ENCODE measurements at regions not wholly inside any gene's neighbourhood (a gene's known extent, or its start where the extent isn't known, plus 50 kb on each side); places are given as distances from the start of the nearest gene placed in this dataset.

DNA sequence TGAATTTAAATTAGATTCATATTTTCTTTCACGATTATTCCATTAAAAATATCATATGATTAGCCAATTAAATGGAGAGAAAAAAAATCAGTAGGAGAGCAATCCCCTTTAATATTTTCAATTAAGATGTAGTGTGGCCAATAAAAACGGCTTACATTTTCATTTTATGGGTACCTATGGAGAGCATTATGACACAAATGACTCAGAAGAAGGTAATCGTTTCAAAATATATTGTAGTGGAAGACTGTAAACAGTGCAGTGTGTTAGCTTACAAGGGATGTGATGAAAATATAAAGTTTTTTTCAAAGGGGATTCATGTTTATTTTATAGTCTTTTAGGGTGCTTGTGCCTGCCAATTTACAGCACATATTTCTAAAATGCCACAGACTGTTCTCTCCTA is 1507.4 kb upstream of the CELF4 start:
- no peak for DNase-seq

GRCh38 chr18:39062426-39062825 is 1496.8 kb upstream of the CELF4 start:
- no peak for DNase-seq

GRCh38 chr18:39058386-39059000 is 1492.9 kb upstream of the CELF4 start:
- no peak for DNase-seq

DNA sequence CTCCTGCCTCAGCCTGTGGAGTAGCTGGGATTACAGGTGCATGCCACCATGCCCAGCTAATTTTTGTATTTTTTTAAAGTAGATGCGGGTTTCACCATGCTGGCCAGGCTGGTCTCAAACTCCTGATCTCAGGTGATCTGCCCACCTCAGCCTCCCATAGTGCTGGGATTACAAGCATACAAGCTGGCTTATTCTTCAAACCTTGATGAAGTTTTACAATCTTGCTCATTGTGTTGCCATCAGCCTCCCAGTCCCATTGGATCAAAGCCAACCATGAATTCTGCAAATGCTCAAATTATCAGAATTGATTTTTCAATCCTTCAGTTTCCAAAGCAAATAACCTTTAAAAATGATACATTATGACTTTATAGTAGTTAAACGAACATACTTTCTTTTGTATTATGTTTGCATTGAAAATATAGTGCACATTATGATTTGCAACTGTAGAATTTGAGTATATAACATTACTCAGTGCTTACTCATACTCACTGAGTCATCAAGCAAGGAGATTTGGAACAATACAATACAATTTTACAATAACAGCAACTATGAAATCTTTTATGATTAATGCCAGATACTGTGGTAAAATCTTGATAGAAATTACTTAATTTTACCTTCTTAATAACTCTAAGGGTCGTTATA is 1491.9 kb upstream of the CELF4 start:
- no peak for DNase-seq

DNA sequence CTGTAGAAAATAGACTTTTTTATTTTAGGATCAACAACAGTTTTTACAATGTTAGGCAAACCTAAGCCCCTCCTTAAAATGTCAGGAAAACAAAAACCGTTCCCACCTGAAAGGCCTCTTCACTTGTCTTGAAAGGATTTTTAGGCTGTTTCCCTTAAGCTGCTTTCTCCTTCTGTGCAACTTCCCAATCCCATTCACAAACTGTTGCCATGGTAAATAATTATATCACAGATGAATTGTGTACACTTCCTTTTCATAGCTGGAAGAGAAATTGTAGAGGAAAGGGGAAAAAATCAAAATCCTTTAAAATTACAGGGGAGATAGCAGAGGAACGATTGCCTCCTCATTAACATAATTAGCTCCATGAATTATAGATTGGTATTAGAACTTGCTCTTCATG is 1488.0 kb upstream of the CELF4 start:
- DNase-seq: no peak

DNA sequence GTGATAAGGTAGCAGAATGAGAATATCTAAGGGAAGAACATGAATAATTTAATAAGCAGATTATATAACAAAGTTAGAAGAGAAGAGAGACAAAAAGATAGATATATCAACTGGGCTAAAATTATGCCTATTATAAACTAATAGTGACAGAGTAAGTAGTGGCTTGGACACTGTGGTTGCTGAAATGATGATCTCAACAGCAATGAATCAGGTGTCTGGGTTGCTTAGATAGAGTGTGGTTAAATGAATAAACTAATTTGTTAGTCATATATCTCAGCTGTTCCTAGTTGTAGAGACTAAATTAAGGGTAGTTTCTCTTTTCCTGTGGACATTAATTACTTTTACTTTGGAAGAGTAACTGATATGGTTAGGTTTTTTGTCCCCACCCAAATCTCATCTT is 1485.4 kb upstream of the CELF4 start:
- DNase-seq: no peak

DNA sequence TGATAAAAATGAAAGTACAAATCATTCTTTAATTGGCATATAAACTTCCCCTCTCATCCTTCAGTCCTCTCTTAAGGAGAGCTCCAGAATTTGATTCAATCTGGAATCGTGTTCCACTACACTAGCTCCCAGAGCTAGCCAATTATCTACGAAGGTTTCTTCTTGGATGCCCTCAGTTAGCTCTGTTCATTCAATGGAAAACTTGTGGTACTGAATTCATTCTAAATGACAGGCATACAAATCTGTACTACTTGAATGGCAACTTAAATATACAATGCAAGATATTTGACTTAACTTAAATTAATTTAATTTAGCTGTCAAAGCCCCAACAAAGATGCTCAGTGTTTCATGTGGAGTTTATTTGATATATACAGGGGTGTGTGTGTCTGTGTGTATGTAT is 1474.2 kb upstream of the CELF4 start:
- DNase-seq: no peak

DNA sequence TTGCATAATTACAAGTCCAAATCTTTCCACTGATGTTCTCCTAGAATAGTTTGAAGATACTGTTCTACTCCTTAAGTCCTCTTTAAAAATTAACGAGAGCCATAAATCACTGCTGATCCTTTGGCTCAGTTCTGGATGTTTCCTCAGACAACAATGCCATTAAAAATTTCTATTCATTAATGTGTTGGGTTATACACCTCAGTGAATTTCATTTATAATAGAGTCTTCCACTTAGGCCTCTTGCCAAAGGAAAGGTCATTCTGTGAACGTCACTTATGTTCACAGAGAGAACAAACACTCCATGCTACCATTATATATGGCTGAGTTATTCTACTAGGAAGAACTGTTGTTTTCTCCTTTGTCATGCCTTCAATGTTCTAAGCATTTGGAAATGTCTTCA is 1472.3 kb upstream of the CELF4 start:
- DNase-seq: no peak

- no peak for DNase-seq
Observed at GRCh38 chr18:39033312-39033711, 1467.7 kb upstream of the CELF4 start.

GRCh38 chr18:39031647-39032046 is 1466.0 kb upstream of the CELF4 start:
- no peak for DNase-seq

GRCh38 chr18:39030124-39030655 is 1464.6 kb upstream of the CELF4 start:
- DNase-seq: no peak

DNA sequence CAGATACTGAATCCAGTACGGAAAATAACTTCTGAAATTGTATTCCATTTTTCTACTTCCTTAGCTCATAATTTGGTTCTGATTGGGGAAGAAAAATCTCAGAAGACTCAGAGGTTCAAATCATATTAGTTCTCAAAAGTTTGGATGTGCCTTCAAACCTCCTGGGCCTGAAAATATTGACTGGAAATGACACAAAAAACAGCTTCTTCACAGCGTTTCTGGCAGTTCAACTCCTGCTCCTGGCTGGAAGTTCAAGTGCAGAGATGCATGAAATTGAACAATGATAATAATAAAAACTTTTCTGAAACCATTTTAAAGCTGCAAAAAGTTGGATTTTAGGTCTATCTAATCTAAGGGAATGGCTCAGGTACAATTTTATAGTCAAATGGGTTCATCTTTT is 1459.9 kb upstream of the CELF4 start:
- no peak for DNase-seq

- DNase-seq: no peak
Observed at GRCh38 chr18:39019989-39020388, 1454.4 kb upstream of the CELF4 start.

DNA sequence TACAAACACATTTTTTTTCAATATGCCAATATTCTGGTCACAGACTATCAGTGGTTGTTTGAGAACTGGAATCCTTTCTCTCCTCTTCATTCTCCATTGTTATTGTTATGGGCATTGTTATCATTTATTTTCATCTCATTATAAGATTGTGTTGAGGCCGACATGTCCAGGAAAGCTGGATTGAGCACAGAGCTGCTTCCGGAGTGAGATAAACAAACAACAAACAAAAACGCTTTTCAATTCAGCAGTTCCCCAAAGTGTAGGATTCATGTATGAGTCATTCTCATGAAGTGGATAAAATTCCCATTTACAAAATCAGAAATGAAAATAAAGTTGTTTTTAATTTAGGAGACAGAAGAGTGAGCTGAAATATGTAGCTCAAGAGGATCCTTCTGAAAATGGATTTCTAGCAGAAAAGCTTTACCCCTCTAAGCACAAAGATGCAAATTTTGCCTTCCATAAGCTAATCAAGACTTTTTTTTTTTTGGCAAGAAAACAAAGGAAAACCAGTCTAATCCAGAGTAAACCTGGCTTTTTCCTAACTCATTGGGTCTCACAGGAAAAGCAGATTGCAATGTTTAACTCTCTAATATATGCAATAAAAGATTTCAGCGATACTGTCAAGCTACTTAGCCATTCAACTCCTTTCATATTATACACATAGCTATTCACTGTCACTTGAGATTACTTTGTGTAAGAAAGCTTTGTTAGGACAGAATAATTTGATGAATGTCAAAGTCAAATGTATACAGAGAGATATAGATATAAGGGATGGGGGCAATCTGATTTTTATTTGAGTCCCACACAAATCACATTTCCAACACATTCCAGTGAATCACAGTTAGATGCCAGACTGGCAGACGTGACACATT is 1441.7 kb upstream of the CELF4 start:
- DNase-seq: no peak

DNA sequence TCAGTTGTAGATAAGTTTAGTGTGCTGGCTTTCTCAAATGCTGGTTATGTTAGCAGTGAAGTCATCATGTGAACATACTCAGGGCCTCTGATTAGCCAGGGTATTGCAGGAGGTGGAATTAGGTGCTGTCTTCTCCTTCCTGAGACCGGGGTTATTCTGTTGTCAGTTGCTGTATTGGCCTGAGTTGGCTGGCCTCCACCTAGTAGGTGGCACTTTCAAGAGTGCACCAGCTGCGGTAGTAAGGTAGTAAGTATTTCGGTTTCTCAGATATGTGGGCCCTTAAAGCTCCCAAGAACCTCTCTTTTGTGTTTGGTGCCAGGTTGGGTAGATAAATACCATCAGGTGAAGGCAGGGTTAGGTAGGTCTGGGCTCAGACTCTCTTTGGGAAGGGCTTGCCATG is 1430.5 kb upstream of the CELF4 start:
- DNase-seq: no peak

DNA sequence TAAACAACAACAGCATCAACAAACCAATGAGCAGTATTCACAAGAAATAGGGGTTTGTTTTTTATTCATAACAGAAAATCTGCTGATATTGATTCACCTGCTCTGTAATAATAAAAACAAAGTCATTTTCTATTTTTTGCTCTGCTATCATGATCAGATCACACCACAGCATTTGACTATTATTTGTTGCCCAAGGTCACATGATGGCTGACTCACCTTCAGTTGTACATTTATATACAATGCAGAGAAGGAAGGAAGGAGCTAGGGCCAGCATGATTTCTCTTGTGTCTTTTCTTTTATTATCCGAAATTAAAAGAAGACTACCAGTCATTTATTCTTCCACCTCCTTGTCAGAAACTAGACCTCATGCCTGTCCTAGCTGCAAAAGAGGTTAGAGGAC is 1427.7 kb upstream of the CELF4 start:
- no peak for DNase-seq

DNA sequence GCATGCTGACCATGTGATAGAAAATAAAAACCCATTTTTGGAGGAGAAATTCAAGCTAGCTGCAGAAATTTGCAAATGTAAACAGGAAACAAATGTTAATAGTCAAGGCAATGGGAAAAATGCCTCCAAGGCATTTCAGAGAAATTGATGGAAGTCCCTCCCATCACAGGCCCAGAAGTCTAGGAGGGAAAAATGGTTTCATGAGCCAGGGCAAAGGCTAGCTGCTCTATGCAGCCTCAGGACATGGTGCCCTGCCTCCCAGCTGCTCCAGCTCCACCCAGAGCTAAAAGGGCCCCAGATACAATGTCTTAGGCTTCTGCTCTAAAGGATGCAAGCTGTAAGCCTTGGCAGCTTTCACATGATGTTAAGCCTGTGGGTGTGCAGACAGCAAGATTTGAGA is 1419.4 kb upstream of the CELF4 start:
- DNase-seq: no peak

DNA sequence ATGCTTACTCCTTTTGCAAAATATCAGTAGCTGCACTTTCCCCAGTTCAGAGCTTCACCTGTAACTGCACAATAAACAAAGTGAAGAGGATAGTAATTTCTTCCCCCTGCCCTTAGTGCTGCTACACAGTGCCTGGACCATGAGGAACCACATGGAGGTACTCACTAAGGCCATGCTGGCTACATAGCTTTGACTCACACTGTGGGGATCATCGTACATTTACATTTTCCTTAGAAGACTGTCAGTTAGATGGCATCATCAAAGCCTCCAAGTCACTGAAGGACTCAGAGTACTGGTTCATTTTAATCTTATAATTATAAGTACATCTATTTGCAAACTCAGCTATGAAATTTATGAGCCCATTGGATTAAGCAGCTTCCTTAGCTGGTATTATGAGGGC is 1416.5 kb upstream of the CELF4 start:
- DNase-seq: no peak

GRCh38 chr18:38981389-38981788 is 1415.8 kb upstream of the CELF4 start:
- DNase-seq: no peak

- DNase-seq: no peak
Observed at GRCh38 chr18:38980420-38980819, 1414.8 kb upstream of the CELF4 start.

DNA sequence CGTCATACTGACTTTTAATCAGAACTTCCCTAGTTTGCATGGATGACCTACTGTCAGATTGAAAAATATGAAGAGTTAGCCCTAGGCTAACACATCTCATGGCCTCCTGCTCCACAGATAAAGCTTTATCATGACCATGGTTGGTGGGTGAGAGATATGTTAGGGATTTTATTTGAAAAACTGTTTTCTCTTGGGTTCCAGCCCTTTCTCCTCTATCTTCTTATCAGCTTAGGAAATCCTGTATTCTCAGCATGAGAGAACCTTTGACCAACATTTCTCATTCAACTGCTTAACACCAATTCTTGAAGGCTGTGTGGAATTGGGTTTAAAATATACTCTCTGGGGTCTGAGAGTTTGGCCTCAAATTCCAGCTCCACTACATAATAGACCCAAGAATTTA is 1407.0 kb upstream of the CELF4 start:
- no peak for DNase-seq

- DNase-seq: no peak
Observed at GRCh38 chr18:38971881-38972280, 1406.3 kb upstream of the CELF4 start.

- DNase-seq: no peak
Observed at GRCh38 chr18:38966841-38967240, 1401.2 kb upstream of the CELF4 start.

Data from activated effector memory CD4-positive, alpha-beta T cell treated with anti-CD3 and anti-CD28 coated beads, Interleukin-2, amount 50 U/mL, for 16 hours (primary cell).